HG03139 (cell line): ENCODE measurements at regions not wholly inside any gene's neighbourhood (a gene's known extent, or its start where the extent isn't known, plus 50 kb on each side); places are given as distances from the start of the nearest gene placed in this dataset.

Source experiments
- ATAC-seq: cut with Tn5 transposase; IDR thresholded peaks from one replicate; pipeline ENCODE4 v1.9.1; 2021; ENCODE audit not compliant: unreplicated experiment

GRCh38 chr5:164005071-164005470 lies 499.7 kb downstream of the MAT2B start:
- no peak for ATAC-seq

- no peak for ATAC-seq
Measured at GRCh38 chr5:164007064-164007463, 501.6 kb downstream of the MAT2B start.

GRCh38 chr5:164009621-164010020 lies 504.2 kb downstream of the MAT2B start:
- ATAC-seq = no peak

- ATAC-seq = no peak
Measured at GRCh38 chr5:164010900-164011299, 505.5 kb downstream of the MAT2B start.

- ATAC-seq = no peak
Measured at GRCh38 chr5:164012371-164012770, 507.0 kb downstream of the MAT2B start.

GRCh38 chr5:164013077-164013670 lies 507.8 kb downstream of the MAT2B start:
- ATAC-seq = no peak

- no peak for ATAC-seq
Measured at GRCh38 chr5:164020116-164020515, 514.7 kb downstream of the MAT2B start.

GRCh38 chr5:164027738-164028137 lies 522.3 kb downstream of the MAT2B start:
- no peak for ATAC-seq

GRCh38 chr5:164038128-164038783 lies 532.8 kb downstream of the MAT2B start:
- ATAC-seq = no peak

- no peak for ATAC-seq
Measured at GRCh38 chr5:164041105-164041504, 535.7 kb downstream of the MAT2B start.

GRCh38 chr5:164048359-164048926 lies 543.0 kb downstream of the MAT2B start:
- no peak for ATAC-seq

GRCh38 chr5:164051745-164052144 lies 546.3 kb downstream of the MAT2B start:
- no peak for ATAC-seq

- ATAC-seq = no peak
Measured at GRCh38 chr5:164052536-164053093, 547.2 kb downstream of the MAT2B start.

- ATAC-seq = no peak
Measured at GRCh38 chr5:164053123-164053522, 547.7 kb downstream of the MAT2B start.

- ATAC-seq = no peak
Measured at GRCh38 chr5:164054461-164054860, 549.0 kb downstream of the MAT2B start.

- ATAC-seq = no peak
Measured at GRCh38 chr5:164057121-164057520, 551.7 kb downstream of the MAT2B start.

- ATAC-seq = no peak
Measured at GRCh38 chr5:164058621-164059020, 553.2 kb downstream of the MAT2B start.

GRCh38 chr5:164059471-164059870 lies 554.1 kb downstream of the MAT2B start:
- no peak for ATAC-seq

- ATAC-seq = no peak
Measured at GRCh38 chr5:164060786-164061355, 555.5 kb downstream of the MAT2B start.

- ATAC-seq = no peak
Measured at GRCh38 chr5:164062304-164062703, 556.9 kb downstream of the MAT2B start.

- no peak for ATAC-seq
Measured at GRCh38 chr5:164065266-164065665, 559.8 kb downstream of the MAT2B start.

- ATAC-seq = no peak
Measured at GRCh38 chr5:164071671-164072070, 566.3 kb downstream of the MAT2B start.
